ENCODE measurements at regions not wholly inside any gene's neighbourhood (a gene's known extent, or its start where the extent isn't known, plus 50 kb on each side); places are given as distances from the start of the nearest gene placed in this dataset.

- intact Hi-C loops (cut with micrococcal nuclease) = no loop called here
- TF ChIP-seq CTCF (IDR thresholded peaks at IDR 0.05) = no peak
- ATAC-seq (no peak), DNase-seq (no peak)
- Mint-ChIP-seq H3K27ac (no peak overlapping the region), H3K9me3 (peaks cover 14% of the 10 kb centered on the region), H3K27me3 (no peaks in the 10 kb centered on the region), H3K4me1 (ENCODE audit: low read depth) (no peaks in the 10 kb centered on the region), H3K4me3 (no peak overlapping the region), H3K36me3 (ENCODE audit: low read depth) (no peaks in the 10 kb centered on the region)
- ChIA-PET POLR2A (no interaction called here), CTCF (no interaction called here)
These were observed 279.0 kb upstream of the TACR3 start for GRCh38 chr4:103998756-103999155.

- no peaks in the 10 kb centered on the region for H3K4me1 Mint-ChIP-seq (ENCODE audit: low read depth)
- DNase-seq (no peak), ATAC-seq (no peak)
- H3K4me3 Mint-ChIP-seq = no peak overlapping the region
- ChIA-PET CTCF (no interaction called here), POLR2A (no interaction called here)
- H3K27ac Mint-ChIP-seq = no peak overlapping the region
- no peak for TF ChIP-seq CTCF (IDR thresholded peaks at IDR 0.05)
- peaks cover 10% of the 10 kb centered on the region for H3K9me3 Mint-ChIP-seq
- no peaks in the 10 kb centered on the region for H3K27me3 Mint-ChIP-seq
- intact Hi-C loops (cut with micrococcal nuclease) = no loop called here
- no peaks in the 10 kb centered on the region for H3K36me3 Mint-ChIP-seq (ENCODE audit: low read depth)
These were observed 276.9 kb upstream of the TACR3 start for GRCh38 chr4:103996637-103997036.

DNA sequence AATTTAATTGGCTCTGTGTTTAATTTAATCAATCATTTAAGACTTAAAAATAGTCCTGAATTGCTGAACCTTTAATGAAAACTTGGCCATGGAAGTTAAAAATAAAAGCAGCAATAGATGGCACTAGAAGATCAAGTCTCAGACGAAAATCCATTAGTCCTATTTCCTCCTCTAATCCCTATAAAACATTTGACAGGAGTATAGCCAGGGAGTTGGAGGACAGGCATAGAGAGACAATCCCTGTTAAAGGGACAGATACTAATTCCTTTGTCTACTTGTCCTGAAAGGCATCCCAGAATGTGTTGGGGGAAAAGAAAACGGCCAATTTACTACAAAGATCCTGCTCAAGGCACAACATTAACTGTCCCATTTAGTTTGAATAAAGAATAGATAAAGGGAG is 276.3 kb upstream of the TACR3 start:
- POLR2A ChIA-PET = no interaction called here
- peaks cover 12% of the 10 kb centered on the region for H3K9me3 Mint-ChIP-seq

DNA sequence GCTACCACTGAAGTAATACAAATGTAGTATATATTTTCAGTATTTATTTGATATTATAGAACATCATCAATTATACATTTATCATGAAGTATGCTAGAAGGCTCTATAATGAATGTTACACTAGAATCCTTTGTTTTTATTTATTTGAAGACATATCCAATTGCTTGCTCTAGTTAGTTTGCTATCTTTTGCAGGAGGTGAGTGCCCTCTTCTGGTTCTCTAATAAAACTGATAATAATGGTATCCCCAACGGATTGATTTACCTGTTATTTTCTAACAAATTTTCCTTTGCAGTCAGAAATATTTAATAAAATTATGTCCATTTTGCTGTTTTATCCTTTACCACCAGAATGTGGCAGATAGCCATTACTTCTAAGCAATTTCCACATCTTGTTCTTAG is 274.3 kb upstream of the TACR3 start:
- ATAC-seq (no peak), DNase-seq (no peak)
- no peak for TF ChIP-seq CTCF (IDR thresholded peaks at IDR 0.05)
- POLR2A ChIA-PET = no interaction called here
- Mint-ChIP-seq H3K27ac (no peak overlapping the region), H3K9me3 (peaks cover 14% of the 10 kb centered on the region), H3K4me1 (ENCODE audit: low read depth) (no peaks in the 10 kb centered on the region), H3K4me3 (no peak overlapping the region), H3K36me3 (ENCODE audit: low read depth) (no peaks in the 10 kb centered on the region), H3K27me3 (no peaks in the 10 kb centered on the region)
- intact Hi-C loops (cut with micrococcal nuclease) = no loop called here
- CTCF ChIA-PET = no interaction called here

More for the DNA sequence above, 276.3 kb upstream of the TACR3 start:
- H3K27ac Mint-ChIP-seq = no peak overlapping the region
- TF ChIP-seq CTCF (IDR thresholded peaks at IDR 0.05) = no peak
- H3K27me3 Mint-ChIP-seq = no peaks in the 10 kb centered on the region
- no peak overlapping the region for H3K4me3 Mint-ChIP-seq
- DNase-seq = no peak
- intact Hi-C loops (cut with micrococcal nuclease) = no loop called here
- H3K4me1 Mint-ChIP-seq (ENCODE audit: low read depth) = no peaks in the 10 kb centered on the region
- no peak for ATAC-seq
- H3K36me3 Mint-ChIP-seq (ENCODE audit: low read depth) = no peaks in the 10 kb centered on the region
- CTCF ChIA-PET = no interaction called here

DNA sequence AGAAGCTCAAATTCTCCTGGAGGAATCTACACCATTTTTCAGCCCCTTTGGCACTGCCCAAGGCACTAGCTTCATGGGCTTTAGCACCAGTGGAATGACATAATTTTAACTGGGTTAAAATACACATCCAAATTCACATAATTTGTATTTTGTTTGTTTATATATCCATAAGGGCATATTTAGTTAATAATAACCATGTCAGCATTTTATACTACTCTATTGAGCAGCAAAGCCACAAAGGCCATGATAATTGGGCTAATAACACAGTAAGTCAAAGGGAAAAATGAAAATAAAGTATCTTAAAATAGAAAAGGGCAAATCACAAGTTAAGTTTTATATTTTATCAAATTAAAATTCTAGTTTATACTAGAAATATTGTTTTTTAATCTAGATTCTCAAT is 262.7 kb upstream of the TACR3 start:
- intact Hi-C loops (cut with micrococcal nuclease) = no loop called here
- CTCF ChIA-PET = no interaction called here
- no peak overlapping the region for H3K4me3 Mint-ChIP-seq
- ATAC-seq = no peak
- TF ChIP-seq CTCF (IDR thresholded peaks at IDR 0.05) = no peak
- POLR2A ChIA-PET = no interaction called here
- H3K27me3 Mint-ChIP-seq = no peaks in the 10 kb centered on the region
- no peaks in the 10 kb centered on the region for H3K36me3 Mint-ChIP-seq (ENCODE audit: low read depth)
- no peak overlapping the region for H3K27ac Mint-ChIP-seq
- DNase-seq = no peak
- H3K9me3 Mint-ChIP-seq = no peaks in the 10 kb centered on the region
- no peaks in the 10 kb centered on the region for H3K4me1 Mint-ChIP-seq (ENCODE audit: low read depth)

Measured in activated CD8-positive, alpha-beta T cell treated with anti-CD3 and anti-CD28 coated beads for 36 hours (primary cell).